NCI-H82 (cell line): ENCODE measurements at regions not wholly inside any gene's neighbourhood (a gene's known extent, or its start where the extent isn't known, plus 50 kb on each side); places are given as distances from the start of the nearest gene placed in this dataset.
"Not testable (repeated sequence)": the region's sequence is repeated elsewhere in the genome, so short reads cannot be mapped to it uniquely, and the experiment has no call there.

ENCODE experiments used
- DNase-seq: peaks from one replicate; lab custom pipeline; 2025; lab: John Stamatoyannopoulos, UW

GRCh38 chr9:81741103-81741502 lies 51.8 kb upstream of the TLE1 start:
- DNase-seq: no peak

- no peak for DNase-seq
Measured at GRCh38 chr9:81748091-81748490, 58.7 kb upstream of the TLE1 start.

GRCh38 chr9:81753436-81753835 lies 64.1 kb upstream of the TLE1 start:
- no peak for DNase-seq

- no peak for DNase-seq
Measured at GRCh38 chr9:81754245-81754644, 64.9 kb upstream of the TLE1 start.

GRCh38 chr9:81755721-81756120 lies 66.4 kb upstream of the TLE1 start:
- DNase-seq: no peak

- DNase-seq: no peak
Measured at GRCh38 chr9:81756561-81756960, 67.2 kb upstream of the TLE1 start.

GRCh38 chr9:81758123-81758797 lies 68.9 kb upstream of the TLE1 start:
- no peak for DNase-seq

- DNase-seq: no peak
Measured at GRCh38 chr9:81759680-81760215, 70.4 kb upstream of the TLE1 start.

- DNase-seq: no peak
Measured at GRCh38 chr9:81767921-81768320, 78.6 kb upstream of the TLE1 start.

GRCh38 chr9:81771571-81771970 lies 82.2 kb upstream of the TLE1 start:
- DNase-seq: no peak

- DNase-seq: no peak
Measured at GRCh38 chr9:81772144-81772543, 82.8 kb upstream of the TLE1 start.

GRCh38 chr9:81776390-81776789 lies 87.0 kb upstream of the TLE1 start:
- DNase-seq: peak; percentile 19

GRCh38 chr9:81776834-81777233 lies 87.5 kb upstream of the TLE1 start:
- no peak for DNase-seq

GRCh38 chr9:81777482-81777881 lies 88.1 kb upstream of the TLE1 start:
- no peak for DNase-seq

GRCh38 chr9:81782313-81782995 lies 93.1 kb upstream of the TLE1 start:
- no peak for DNase-seq

GRCh38 chr9:81787747-81788632 lies 98.6 kb upstream of the TLE1 start:
- no peak for DNase-seq

- peak; percentile 38 for DNase-seq
Measured at GRCh38 chr9:81789721-81790120, 100.4 kb upstream of the TLE1 start.

- peak; percentile 45 for DNase-seq
Measured at GRCh38 chr9:81790166-81790565, 100.8 kb upstream of the TLE1 start.

- peak; percentile 99 for DNase-seq
Measured at GRCh38 chr9:81791076-81791475, 101.7 kb upstream of the TLE1 start.

GRCh38 chr9:81798606-81799005 lies 109.3 kb upstream of the TLE1 start:
- DNase-seq: no peak

- no peak for DNase-seq
Measured at GRCh38 chr9:81801190-81801589, 111.8 kb upstream of the TLE1 start.

- no peak for DNase-seq
Measured at GRCh38 chr9:81804306-81804705, 115.0 kb upstream of the TLE1 start.

- not testable (repeated sequence) for DNase-seq
Measured at GRCh38 chr9:81811688-81812087, 116.5 kb upstream of the SPATA31D4 start.
